SIG-M5 (cell line): ENCODE measurements at regions not wholly inside any gene's neighbourhood (a gene's known extent, or its start where the extent isn't known, plus 50 kb on each side); places are given as distances from the start of the nearest gene placed in this dataset.
"Not testable (repeated sequence)": the region's sequence is repeated elsewhere in the genome, so short reads cannot be mapped to it uniquely, and the experiment has no call there.

Source experiments
- DNase-seq: peaks from one replicate; lab custom pipeline; 2025; lab: John Stamatoyannopoulos, UW

- no peak for DNase-seq
These were observed 115.4 kb upstream of the RAB4A start for GRCh38 chr1:229155472-229155871.

- DNase-seq, result no peak
These were observed 114.0 kb upstream of the RAB4A start for GRCh38 chr1:229156872-229157271.

- no peak for DNase-seq
These were observed 113.4 kb upstream of the RAB4A start for GRCh38 chr1:229157480-229157879.

GRCh38 chr1:229158341-229158921, 112.5 kb upstream of the RAB4A start:
- no peak for DNase-seq

- DNase-seq, result no peak
These were observed 112.0 kb upstream of the RAB4A start for GRCh38 chr1:229158927-229159326.

- DNase-seq, result no peak
These were observed 111.0 kb upstream of the RAB4A start for GRCh38 chr1:229159668-229160544.

GRCh38 chr1:229161740-229162139, 109.2 kb upstream of the RAB4A start:
- DNase-seq, result no peak

- DNase-seq, result no peak
These were observed 107.9 kb upstream of the RAB4A start for GRCh38 chr1:229162825-229163515.

GRCh38 chr1:229164348-229164747, 106.6 kb upstream of the RAB4A start:
- no peak for DNase-seq

GRCh38 chr1:229164836-229165735, 105.8 kb upstream of the RAB4A start:
- DNase-seq, result no peak

- DNase-seq, result no peak
These were observed 103.6 kb upstream of the RAB4A start for GRCh38 chr1:229167318-229167717.

- DNase-seq, result no peak
These were observed 101.5 kb upstream of the RAB4A start for GRCh38 chr1:229169399-229169798.

- DNase-seq, result no peak
These were observed 100.6 kb upstream of the RAB4A start for GRCh38 chr1:229170274-229170673.

- DNase-seq, result no peak
These were observed 100.0 kb upstream of the RAB4A start for GRCh38 chr1:229170778-229171505.

- DNase-seq, result no peak
These were observed 99.0 kb upstream of the RAB4A start for GRCh38 chr1:229171934-229172333.

- not testable (repeated sequence) for DNase-seq
These were observed 97.1 kb upstream of the RAB4A start for GRCh38 chr1:229173491-229174476.

- DNase-seq, result not testable (repeated sequence)
These were observed 95.6 kb upstream of the RAB4A start for GRCh38 chr1:229175297-229175696.

GRCh38 chr1:229176457-229176856, 94.5 kb upstream of the RAB4A start:
- DNase-seq, result not testable (repeated sequence)

GRCh38 chr1:229180161-229180560, 90.8 kb upstream of the RAB4A start:
- DNase-seq, result no peak

- DNase-seq, result no peak
These were observed 89.5 kb upstream of the RAB4A start for GRCh38 chr1:229181419-229181818.
